Stomach (tissue), 4 donors: ENCODE measurements at regions not wholly inside any gene's neighbourhood (a gene's known extent, or its start where the extent isn't known, plus 50 kb on each side); places are given as distances from the start of the nearest gene placed in this dataset.

Source experiments
- EP300 ChIP-seq: sonication (generic); formaldehyde crosslinking; IDR thresholded peaks from one replicate; pipeline ENCODE4 v1.6.1; 2017; ENCODE audit warnings: antibody characterized with exemption
- POLR2A ChIP-seq, 4 donors: fragments of 450-650 bp; IDR thresholded peaks; one replicate each; pipeline ENCODE4 v1.6.1; 2016; ENCODE audit warnings: antibody characterized with exemption in 4 of 4, control low read depth in 2 of 4, mild to moderate bottlenecking in 1 of 4, moderate library complexity in 1 of 4
- POLR2AphosphoS5 ChIP-seq, 3 donors: sonication (generic); formaldehyde crosslinking; IDR thresholded peaks; one replicate each; pipeline ENCODE4 v1.6.1; 2016; ENCODE audit warnings: antibody characterized with exemption in 3 of 3
- TF ChIP-seq, protein P1 (sequence below), 7 experiments: fragments of 450-650 bp in 4 of 7; fragments of 200-600 bp in 3 of 7; sonication (generic) in 3 of 7; IDR thresholded peaks; one replicate each; pipeline ENCODE4 v1.5.1; 2016 to 2019; ENCODE audit warnings: antibody characterized with exemption in 7 of 7, control low read depth in 2 of 7, mild to moderate bottlenecking in 1 of 7

DNA sequence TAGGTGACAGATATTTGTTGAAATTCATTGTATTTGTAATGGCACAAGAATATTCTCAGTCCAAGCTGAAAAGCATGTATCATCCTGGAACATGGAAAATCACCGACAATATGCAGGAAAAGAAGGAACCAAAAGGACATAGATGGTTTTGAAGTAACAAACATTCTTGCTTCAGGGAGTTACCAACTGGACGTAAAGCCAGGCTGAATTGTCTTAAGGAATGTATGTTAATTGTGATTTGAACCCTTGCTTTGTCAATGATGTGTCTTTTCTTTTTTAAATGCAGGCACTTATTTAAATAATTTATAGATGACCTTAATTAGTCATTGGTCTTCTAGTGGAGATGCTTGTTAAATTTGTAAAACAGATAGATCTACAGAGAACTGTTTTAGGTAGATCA is 489.4 kb upstream of the ZP4 start:
- no peak for TF ChIP-seq EP300
- TF ChIP-seq POLR2A (IDR thresholded peaks at IDR 0.05): no peak
- TF ChIP-seq, protein P1, sequence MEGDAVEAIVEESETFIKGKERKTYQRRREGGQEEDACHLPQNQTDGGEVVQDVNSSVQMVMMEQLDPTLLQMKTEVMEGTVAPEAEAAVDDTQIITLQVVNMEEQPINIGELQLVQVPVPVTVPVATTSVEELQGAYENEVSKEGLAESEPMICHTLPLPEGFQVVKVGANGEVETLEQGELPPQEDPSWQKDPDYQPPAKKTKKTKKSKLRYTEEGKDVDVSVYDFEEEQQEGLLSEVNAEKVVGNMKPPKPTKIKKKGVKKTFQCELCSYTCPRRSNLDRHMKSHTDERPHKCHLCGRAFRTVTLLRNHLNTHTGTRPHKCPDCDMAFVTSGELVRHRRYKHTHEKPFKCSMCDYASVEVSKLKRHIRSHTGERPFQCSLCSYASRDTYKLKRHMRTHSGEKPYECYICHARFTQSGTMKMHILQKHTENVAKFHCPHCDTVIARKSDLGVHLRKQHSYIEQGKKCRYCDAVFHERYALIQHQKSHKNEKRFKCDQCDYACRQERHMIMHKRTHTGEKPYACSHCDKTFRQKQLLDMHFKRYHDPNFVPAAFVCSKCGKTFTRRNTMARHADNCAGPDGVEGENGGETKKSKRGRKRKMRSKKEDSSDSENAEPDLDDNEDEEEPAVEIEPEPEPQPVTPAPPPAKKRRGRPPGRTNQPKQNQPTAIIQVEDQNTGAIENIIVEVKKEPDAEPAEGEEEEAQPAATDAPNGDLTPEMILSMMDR (IDR thresholded peaks at IDR 0.05): no peak
- no peak for TF ChIP-seq POLR2AphosphoS5 (IDR thresholded peaks at IDR 0.05)
